ENCODE measurements at regions not wholly inside any gene's neighbourhood (a gene's known extent, or its start where the extent isn't known, plus 50 kb on each side); places are given as distances from the start of the nearest gene placed in this dataset.

DNA sequence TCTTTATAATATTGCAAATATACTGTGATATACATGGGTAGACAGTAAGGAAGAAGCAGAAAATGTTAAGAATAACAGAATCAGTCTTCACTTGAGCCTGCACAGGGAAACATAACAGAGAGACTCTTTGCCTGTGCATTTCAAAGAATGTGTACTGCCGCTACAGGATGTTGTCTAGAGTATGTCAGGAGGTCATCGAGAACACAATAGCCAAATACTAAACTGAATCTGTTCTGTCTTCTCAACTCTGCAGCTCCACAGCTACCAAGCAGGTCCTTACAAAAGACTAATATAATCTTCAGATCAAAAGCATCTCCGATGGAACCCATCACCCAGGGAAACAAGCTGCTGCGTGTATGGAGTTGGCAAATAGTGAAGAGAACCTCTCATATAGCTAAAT is 471.5 kb downstream of the PCDH10 start:
- WGBS (ENCODE audit: extremely low coverage, insufficient read length, low lambda C conversion rate), result no CpG with 5 or more reads among the region's 4 CpGs
- no peaks in the 10 kb centered on the region for H3K36me3 Mint-ChIP-seq (ENCODE audit: insufficient read depth in 1 of 3, low read depth in 3 of 3)
- no peak overlapping the region for H3K4ac ChIP-seq (ENCODE audit: low read depth, low read length)
- no peak overlapping the region for H2AK5ac ChIP-seq (ENCODE audit: insufficient read length, low read length)
- no peaks in the 10 kb centered on the region for H3K23me2 ChIP-seq (ENCODE audit: insufficient read length, low read depth, low read length, poor library complexity, severe bottlenecking)
- no peak overlapping the region for H2BK12ac ChIP-seq (ENCODE audit: insufficient read length, low read depth, low read length)
- no peak overlapping the region for H4K5ac ChIP-seq (ENCODE audit: insufficient read length, low read depth, low read length)
- no peaks in the 10 kb centered on the region for H3K27me3 ChIP-seq (ENCODE audit: insufficient read depth, low read length)
- H3K56ac ChIP-seq (ENCODE audit: insufficient read length, low read depth, low read length), result no peak overlapping the region
- H2AFZ ChIP-seq (ENCODE audit: low read length), result no peak overlapping the region
- H3T11ph ChIP-seq (ENCODE audit: low read length), result no peak overlapping the region
- H3K27ac Mint-ChIP-seq, result no peak overlapping the region
- H3K14ac ChIP-seq (ENCODE audit: insufficient read depth, low read length), result no peak overlapping the region
- no peak overlapping the region for H3K9ac ChIP-seq (ENCODE audit: extremely low read depth, insufficient read length, low read length)
- no peak overlapping the region for H4K8ac ChIP-seq (replicated peaks; ENCODE audit: insufficient read length, low read depth, low read length)
- no peaks in the 10 kb centered on the region for H3K9me3 ChIP-seq (ENCODE audit: control insufficient read depth, low read depth, low read length)
- no peaks in the 10 kb centered on the region for H3K4me1 ChIP-seq (ENCODE audit: insufficient read depth, low read length)
- no peak overlapping the region for H2BK5ac ChIP-seq (ENCODE audit: insufficient read length, low read length)
- no peak overlapping the region for H2BK20ac ChIP-seq (ENCODE audit: low read depth, low read length, poor library complexity, severe bottlenecking)
- TF ChIP-seq, protein P1, sequence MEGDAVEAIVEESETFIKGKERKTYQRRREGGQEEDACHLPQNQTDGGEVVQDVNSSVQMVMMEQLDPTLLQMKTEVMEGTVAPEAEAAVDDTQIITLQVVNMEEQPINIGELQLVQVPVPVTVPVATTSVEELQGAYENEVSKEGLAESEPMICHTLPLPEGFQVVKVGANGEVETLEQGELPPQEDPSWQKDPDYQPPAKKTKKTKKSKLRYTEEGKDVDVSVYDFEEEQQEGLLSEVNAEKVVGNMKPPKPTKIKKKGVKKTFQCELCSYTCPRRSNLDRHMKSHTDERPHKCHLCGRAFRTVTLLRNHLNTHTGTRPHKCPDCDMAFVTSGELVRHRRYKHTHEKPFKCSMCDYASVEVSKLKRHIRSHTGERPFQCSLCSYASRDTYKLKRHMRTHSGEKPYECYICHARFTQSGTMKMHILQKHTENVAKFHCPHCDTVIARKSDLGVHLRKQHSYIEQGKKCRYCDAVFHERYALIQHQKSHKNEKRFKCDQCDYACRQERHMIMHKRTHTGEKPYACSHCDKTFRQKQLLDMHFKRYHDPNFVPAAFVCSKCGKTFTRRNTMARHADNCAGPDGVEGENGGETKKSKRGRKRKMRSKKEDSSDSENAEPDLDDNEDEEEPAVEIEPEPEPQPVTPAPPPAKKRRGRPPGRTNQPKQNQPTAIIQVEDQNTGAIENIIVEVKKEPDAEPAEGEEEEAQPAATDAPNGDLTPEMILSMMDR (conservative IDR thresholded peaks at IDR 0.05), result no peak
- no peaks in the 10 kb centered on the region for H4K20me1 ChIP-seq (ENCODE audit: control insufficient read depth, insufficient read depth, insufficient read length)
- H3K9me3 Mint-ChIP-seq, result no peaks in the 10 kb centered on the region
- no peaks in the 10 kb centered on the region for H3K79me1 ChIP-seq (ENCODE audit: insufficient read depth, low read depth, low read length, poor library complexity, severe bottlenecking)
- no peaks in the 10 kb centered on the region for H3K27me3 Mint-ChIP-seq (ENCODE audit: low read depth)
- no peak overlapping the region for H3K4me2 ChIP-seq (ENCODE audit: insufficient read depth, insufficient read length, low read length)
- no peak overlapping the region for H2BK15ac ChIP-seq (ENCODE audit: low read depth, low read length)
- no peaks in the 10 kb centered on the region for H3K79me2 ChIP-seq (ENCODE audit: insufficient read depth, low read length)
- H3K18ac ChIP-seq (ENCODE audit: insufficient read length, low read depth, low read length), result no peak overlapping the region
- no peak overlapping the region for H3K23ac ChIP-seq (ENCODE audit: insufficient read length, low read depth, low read length)
- no peak for DNase-seq
- H3K4me3 Mint-ChIP-seq, result no peak overlapping the region
- H2BK120ac ChIP-seq (ENCODE audit: low read depth, low read length, poor library complexity, severe bottlenecking), result no peak overlapping the region
- no peak overlapping the region for H4K91ac ChIP-seq (ENCODE audit: insufficient read length, low read depth, low read length)
- no peak overlapping the region for H3K27ac ChIP-seq (ENCODE audit: insufficient read length, low read depth, low read length)
- H3K4me1 Mint-ChIP-seq, result peaks cover 9 to 19% of the 10 kb centered on the region in 2 experiments

Data from H9 (cell line).